Smooth muscle cell (in vitro differentiated cells): ENCODE measurements at regions not wholly inside any gene's neighbourhood (a gene's known extent, or its start where the extent isn't known, plus 50 kb on each side); places are given as distances from the start of the nearest gene placed in this dataset.

Experiments used
- DNase-seq: peaks from one replicate; lab custom pipeline; 2025; ENCODE audit not compliant: unreplicated experiment; lab: John Stamatoyannopoulos, UW
- H2AFZ ChIP-seq: fragments of 200-600 bp; sonication (generic); 2 replicates; pipeline ENCODE4 v1.6.0; 2016; ENCODE audit warnings: antibody characterized with exemption, low read depth, mild to moderate bottlenecking
- H3F3A ChIP-seq: fragments of 200-600 bp; sonication (generic); 2 replicates; pipeline ENCODE4 v1.6.0; 2017; ENCODE audit warnings: antibody characterized with exemption, low read depth
- H3K27ac ChIP-seq: fragments of 200-600 bp; sonication (generic); 2 replicates; pipeline ENCODE4 v1.5.1; 2016; ENCODE audit warnings: low read depth, mild to moderate bottlenecking
- H3K27me3 ChIP-seq: fragments of 200-600 bp; sonication (generic); 2 replicates; pipeline ENCODE4 v1.6.1; 2016; ENCODE audit warnings: low read depth, mild to moderate bottlenecking
- H3K36me3 ChIP-seq: fragments of 200-600 bp; sonication (generic); 2 replicates; pipeline ENCODE4 v1.5.1; 2016; ENCODE audit warnings: low read depth
- H3K4me1 ChIP-seq: fragments of 200-600 bp; sonication (generic); 2 replicates; pipeline ENCODE4 v1.5.1; 2016; ENCODE audit warnings: low read depth
- H3K4me2 ChIP-seq: fragments of 200-600 bp; sonication (generic); 2 replicates; pipeline ENCODE4 v1.6.0; 2016; ENCODE audit warnings: mild to moderate bottlenecking
- H3K4me3 ChIP-seq: fragments of 200-600 bp; sonication (generic); 2 replicates; pipeline ENCODE4 v1.5.1; 2016; ENCODE audit warnings: mild to moderate bottlenecking
- H3K79me2 ChIP-seq: fragments of 200-600 bp; sonication (generic); 2 replicates; pipeline ENCODE4 v1.6.0; 2016; ENCODE audit warnings: low read depth, mild to moderate bottlenecking
- H3K9ac ChIP-seq: fragments of 200-600 bp; sonication (generic); 2 replicates; pipeline ENCODE4 v1.6.0; 2016; ENCODE audit warnings: low read depth
- H3K9me3 ChIP-seq: fragments of 200-600 bp; sonication (generic); replicated peaks from 2 replicates; pipeline ENCODE4 v1.5.1; 2016; ENCODE audit warnings: low read depth
- H4K20me1 ChIP-seq: fragments of 200-600 bp; sonication (generic); 2 replicates; pipeline ENCODE4 v1.6.0; 2016; ENCODE audit warnings: low read depth
- CTCF ChIP-seq: fragments of 200-600 bp; sonication (generic); IDR thresholded peaks from 2 replicates; pipeline ENCODE4 v1.5.1; 2017; ENCODE audit warnings: borderline replicate concordance, mild to moderate bottlenecking, antibody characterized with exemption; ENCODE audit not compliant: insufficient read depth, poor library complexity, severe bottlenecking
- WGBS: methylation state at CpG from one replicate; pipeline ENCODE4 v1.1.7; 2016; ENCODE audit warnings: low lambda C conversion rate; 5-methylcytosine and 5-hydroxymethylcytosine counted together

DNA sequence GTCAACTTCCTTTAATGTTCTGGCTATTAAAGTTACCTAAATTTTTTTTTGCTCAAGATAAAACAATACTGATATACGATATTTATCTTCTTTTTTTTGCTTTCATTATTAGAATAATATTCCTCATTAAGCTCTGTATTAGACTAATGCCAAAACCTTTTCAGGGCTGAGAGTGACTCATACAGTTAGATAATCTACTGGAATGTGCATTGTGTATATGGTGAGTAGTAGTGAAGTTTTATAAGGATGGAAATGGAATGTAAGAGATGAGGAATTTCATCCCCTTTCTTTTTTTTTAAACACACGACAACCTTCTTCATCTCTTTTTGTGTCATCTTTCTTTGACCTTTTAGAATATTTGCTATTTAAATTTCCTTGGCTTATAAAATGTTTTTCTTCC lies 268.6 kb downstream of the ISL1 start:
- H3F3A ChIP-seq, result no peaks in the 10 kb centered on the region
- TF ChIP-seq CTCF, result no peak
- DNase-seq, result no peak
- peaks cover 7% of the 10 kb centered on the region for H3K4me1 ChIP-seq
- WGBS, result 53% methylated on average over 2 of the region's 2 CpGs
- no peak overlapping the region for H2AFZ ChIP-seq
- H3K79me2 ChIP-seq, result no peaks in the 10 kb centered on the region
- H3K36me3 ChIP-seq, result no peaks in the 10 kb centered on the region
- no peak overlapping the region for H3K4me2 ChIP-seq
- no peaks in the 10 kb centered on the region for H3K27me3 ChIP-seq
- no peaks in the 10 kb centered on the region for H4K20me1 ChIP-seq
- no peak overlapping the region for H3K4me3 ChIP-seq
- H3K9ac ChIP-seq, result no peak overlapping the region
- no peaks in the 10 kb centered on the region for H3K9me3 ChIP-seq
- peak overlapping the region; percentile 58 for H3K27ac ChIP-seq

DNA sequence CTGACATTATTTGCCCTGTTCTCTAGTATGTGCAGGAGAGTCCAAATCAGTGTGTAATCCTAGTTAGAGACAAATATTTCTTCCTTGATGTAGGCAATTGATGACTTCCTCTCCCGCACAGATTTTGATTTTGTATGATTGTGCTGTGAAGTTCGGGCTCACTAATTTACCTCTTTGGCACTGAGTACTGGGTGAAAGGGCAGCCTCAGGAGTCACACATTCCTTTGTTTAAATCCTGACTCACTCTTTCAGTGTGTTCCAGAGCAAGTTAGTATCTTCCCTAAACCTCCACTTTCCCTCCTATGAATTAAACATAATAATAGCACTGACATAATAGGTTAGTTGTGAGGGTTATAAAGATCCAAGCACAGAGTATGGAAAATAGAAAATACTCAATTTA lies 269.7 kb downstream of the ISL1 start:
- DNase-seq, result no peak
- 61% methylated on average over 2 of the region's 2 CpGs for WGBS
- H3F3A ChIP-seq, result no peaks in the 10 kb centered on the region
- H2AFZ ChIP-seq, result no peak overlapping the region
- no peak overlapping the region for H3K9ac ChIP-seq
- TF ChIP-seq CTCF, result no peak
- H3K27ac ChIP-seq, result no peak overlapping the region
- H3K4me1 ChIP-seq, result peaks cover 7% of the 10 kb centered on the region
- no peak overlapping the region for H3K4me2 ChIP-seq
- no peaks in the 10 kb centered on the region for H3K27me3 ChIP-seq
- H4K20me1 ChIP-seq, result no peaks in the 10 kb centered on the region
- H3K79me2 ChIP-seq, result no peaks in the 10 kb centered on the region
- H3K9me3 ChIP-seq, result no peaks in the 10 kb centered on the region
- H3K4me3 ChIP-seq, result no peak overlapping the region
- H3K36me3 ChIP-seq, result no peaks in the 10 kb centered on the region

DNA sequence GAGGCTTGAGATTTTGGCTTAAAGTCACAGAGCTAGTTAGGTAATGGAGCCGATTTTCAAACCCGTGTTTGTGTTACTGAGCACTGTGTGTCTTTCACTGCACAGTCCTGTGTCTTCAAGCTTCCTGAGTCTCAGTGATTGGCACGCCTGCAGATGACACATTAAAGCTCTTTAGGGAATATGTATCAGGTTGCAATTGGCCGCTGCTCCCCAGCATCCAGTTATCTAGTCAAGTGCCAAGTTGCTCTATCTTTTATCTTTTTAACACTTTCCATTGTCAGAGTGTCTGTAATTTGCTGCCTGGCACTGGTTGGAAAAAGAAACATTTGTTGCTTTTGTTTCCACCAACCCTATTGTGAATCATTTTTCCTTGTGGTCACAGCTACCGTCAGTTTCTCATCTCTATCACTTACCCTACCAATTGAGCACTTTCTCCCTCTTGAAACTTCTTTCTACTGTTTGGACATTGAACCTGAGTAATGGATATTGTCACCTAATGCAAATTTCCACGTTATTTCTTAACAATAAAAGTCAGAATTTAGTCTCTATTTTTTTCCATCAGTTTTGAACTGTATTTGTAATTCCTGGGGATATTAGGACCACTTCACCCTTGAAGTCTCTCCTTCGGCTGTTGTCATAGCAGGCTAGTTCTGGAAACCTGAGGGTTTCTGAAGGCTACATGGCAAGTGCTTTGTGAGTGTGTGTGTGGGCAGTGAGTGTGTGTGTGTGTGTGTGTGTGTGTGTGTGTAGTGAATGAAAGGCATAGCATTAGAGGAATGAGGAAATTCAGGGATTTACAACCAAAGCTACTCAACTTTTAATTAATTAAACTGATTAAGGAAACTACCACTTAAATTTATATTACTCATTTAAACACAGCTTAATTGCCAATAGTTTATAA lies 274.3 kb downstream of the ISL1 start:
- Histone ChIP-seq H3K27me3 (no peaks in the 10 kb centered on the region), H3K79me2 (no peaks in the 10 kb centered on the region), H3K4me1 (peaks cover 7% of the 10 kb centered on the region), H3K4me3 (no peak overlapping the region), H3K36me3 (no peaks in the 10 kb centered on the region), H3K4me2 (no peak overlapping the region), H3F3A (no peaks in the 10 kb centered on the region), H4K20me1 (no peaks in the 10 kb centered on the region), H2AFZ (no peak overlapping the region), H3K9me3 (no peaks in the 10 kb centered on the region), H3K27ac (no peak overlapping the region), H3K9ac (no peak overlapping the region)
- WGBS, result 74% methylated on average over 7 of the region's 7 CpGs
- TF ChIP-seq CTCF, result no peak
- no peak for DNase-seq
